Calu3 (cell line): ENCODE measurements at regions not wholly inside any gene's neighbourhood (a gene's known extent, or its start where the extent isn't known, plus 50 kb on each side); places are given as distances from the start of the nearest gene placed in this dataset.

Source experiments
- BruUV-seq: library from RNA; stranded (reverse); fragments of 400-500 nt; replicated peaks from 2 replicates; lab custom pipeline; 2021; lab: Mats Ljungman, UMichigan
- CTCF ChIA-PET: fragments of 300-600 bp; sonication (Branson Sonifier 250); formaldehyde crosslinking; loops from one replicate; lab custom pipeline; 2022; ENCODE audit warnings: antibody characterized with exemption; lab: Charles Lee
- DNase-seq: peaks from one replicate; pipeline ENCODE4 v3.0.0; 2022
- H3K27ac Mint-ChIP-seq: one replicate; pipeline ENCODE4 v1.8.0; 2022; ENCODE audit warnings: mixed read lengths; ENCODE audit not compliant: unreplicated experiment
- H3K27me3 Mint-ChIP-seq: one replicate; pipeline ENCODE4 v1.8.0; 2022; ENCODE audit warnings: mixed read lengths; ENCODE audit not compliant: unreplicated experiment
- H3K36me3 Mint-ChIP-seq: one replicate; pipeline ENCODE4 v1.8.0; 2022; ENCODE audit warnings: mild to moderate bottlenecking, moderate library complexity, mixed read lengths; ENCODE audit not compliant: insufficient read depth, unreplicated experiment
- H3K4me1 Mint-ChIP-seq: one replicate; pipeline ENCODE4 v1.8.0; 2022; ENCODE audit warnings: mild to moderate bottlenecking, low read depth, mixed read lengths; ENCODE audit not compliant: unreplicated experiment
- H3K4me3 Mint-ChIP-seq: one replicate; pipeline ENCODE4 v1.8.0; 2022; ENCODE audit warnings: mild to moderate bottlenecking, low read depth, moderate library complexity, mixed read lengths; ENCODE audit not compliant: unreplicated experiment
- H3K9me3 Mint-ChIP-seq: one replicate; pipeline ENCODE4 v1.8.0; 2022; ENCODE audit warnings: low read depth, mixed read lengths; ENCODE audit not compliant: unreplicated experiment
- CTCF ChIP-seq: fragments of 200-600 bp; IDR thresholded peaks from one replicate; pipeline ENCODE4 v1.8.0; 2022; ENCODE audit warnings: antibody characterized with exemption; ENCODE audit not compliant: unreplicated experiment
- intact Hi-C: fragments of 100-400 bp; cut with micrococcal nuclease; formaldehyde crosslinking; loops from one replicate; pipeline ENCODE4 v1.10.0; 2022; ENCODE audit not compliant: unreplicated experiment

GRCh38 chr2:47301731-47302130 lies 67.4 kb upstream of the EPCAM start:
- Mint-ChIP-seq H3K27me3 (no peaks in the 10 kb centered on the region), H3K27ac (no peak overlapping the region), H3K36me3 (no peaks in the 10 kb centered on the region), H3K4me1 (peaks cover 9% of the 10 kb centered on the region), H3K9me3 (no peaks in the 10 kb centered on the region), H3K4me3 (no peak overlapping the region)
- intact Hi-C loops = no loop called here
- TF ChIP-seq CTCF = no peak
- DNase-seq = no peak
- CTCF ChIA-PET = interaction anchor here (1.6 kb wide), 1 partner anchor 11 kb away, joined by 4 read pairs; no protein-coding TSS in a partner anchor
- BruUV-seq = no TSS peak

- no peaks in the 10 kb centered on the region for H3K9me3 Mint-ChIP-seq
- CTCF ChIA-PET = interaction anchor here (1.5 to 1.6 kb wide), 2 partner anchors 9 to 12 kb away, joined by 3 to 4 read pairs; no protein-coding TSS in a partner anchor
- intact Hi-C loops = no loop called here
- TF ChIP-seq CTCF = no peak
- peaks cover 9% of the 10 kb centered on the region for H3K4me1 Mint-ChIP-seq
- H3K27me3 Mint-ChIP-seq = no peaks in the 10 kb centered on the region
- H3K27ac Mint-ChIP-seq = no peak overlapping the region
- no peak overlapping the region for H3K4me3 Mint-ChIP-seq
- BruUV-seq = no TSS peak
- DNase-seq = no peak
- no peaks in the 10 kb centered on the region for H3K36me3 Mint-ChIP-seq
Observed at GRCh38 chr2:47301277-47301618, 67.9 kb upstream of the EPCAM start.

GRCh38 chr2:47300609-47301276 lies 68.4 kb upstream of the EPCAM start:
- no peak for TF ChIP-seq CTCF
- H3K9me3 Mint-ChIP-seq = no peaks in the 10 kb centered on the region
- CTCF ChIA-PET = interaction anchor here (1.5 to 1.6 kb wide), 2 partner anchors 9 to 12 kb away, joined by 3 to 4 read pairs; no protein-coding TSS in a partner anchor
- H3K4me3 Mint-ChIP-seq = no peak overlapping the region
- BruUV-seq = no TSS peak
- H3K27me3 Mint-ChIP-seq = no peaks in the 10 kb centered on the region
- H3K4me1 Mint-ChIP-seq = peaks cover 9% of the 10 kb centered on the region
- no peak overlapping the region for H3K27ac Mint-ChIP-seq
- no peaks in the 10 kb centered on the region for H3K36me3 Mint-ChIP-seq
- intact Hi-C loops = no loop called here
- DNase-seq = no peak

- no peaks in the 10 kb centered on the region for H3K27me3 Mint-ChIP-seq
- no TSS peak for BruUV-seq
- intact Hi-C loops = no loop called here
- no peak for TF ChIP-seq CTCF
- H3K27ac Mint-ChIP-seq = no peak overlapping the region
- H3K9me3 Mint-ChIP-seq = no peaks in the 10 kb centered on the region
- CTCF ChIA-PET = interaction anchor here (1.5 to 1.6 kb wide), 2 partner anchors 10 to 13 kb away, joined by 3 to 4 read pairs; no protein-coding TSS in a partner anchor
- peaks cover 8% of the 10 kb centered on the region for H3K4me1 Mint-ChIP-seq
- no peak for DNase-seq
- H3K36me3 Mint-ChIP-seq = peaks cover 5% of the 10 kb centered on the region
- no peak overlapping the region for H3K4me3 Mint-ChIP-seq
Observed at GRCh38 chr2:47300081-47300480, 69.0 kb upstream of the EPCAM start.
